Glutamatergic neuron (in vitro differentiated cells): ENCODE measurements at regions not wholly inside any gene's neighbourhood (a gene's known extent, or its start where the extent isn't known, plus 50 kb on each side); places are given as distances from the start of the nearest gene placed in this dataset.

Experiments
- DNase-seq: peaks from one replicate; pipeline ENCODE4 v3.0.0; 2022
- H3K27ac Mint-ChIP-seq: one replicate; pipeline ENCODE4 v1.8.0; 2020; ENCODE audit warnings: mild to moderate bottlenecking, mixed read lengths, inconsistent platforms; ENCODE audit not compliant: unreplicated experiment
- H3K27me3 Mint-ChIP-seq: one replicate; pipeline ENCODE4 v1.8.0; 2020; ENCODE audit warnings: mild to moderate bottlenecking, moderate library complexity, mixed read lengths, inconsistent platforms; ENCODE audit not compliant: unreplicated experiment
- H3K36me3 Mint-ChIP-seq: one replicate; pipeline ENCODE4 v1.8.0; 2020; ENCODE audit warnings: mild to moderate bottlenecking, mixed read lengths, inconsistent platforms; ENCODE audit not compliant: unreplicated experiment
- H3K4me1 Mint-ChIP-seq: one replicate; pipeline ENCODE4 v1.8.0; 2020; ENCODE audit warnings: mild to moderate bottlenecking, low read depth, mixed read lengths, inconsistent platforms; ENCODE audit not compliant: unreplicated experiment
- H3K4me3 Mint-ChIP-seq: one replicate; pipeline ENCODE4 v1.8.0; 2020; ENCODE audit warnings: mild to moderate bottlenecking, mixed read lengths, inconsistent platforms; ENCODE audit not compliant: unreplicated experiment
- H3K9me3 Mint-ChIP-seq: one replicate; pipeline ENCODE4 v1.8.0; 2020; ENCODE audit warnings: mild to moderate bottlenecking, moderate library complexity, mixed read lengths, inconsistent platforms; ENCODE audit not compliant: unreplicated experiment
- CTCF ChIP-seq: fragments of 200-600 bp; sonication (generic); IDR thresholded peaks from one replicate; pipeline ENCODE4 v1.5.0; 2021; ENCODE audit not compliant: partially characterized antibody, unreplicated experiment

GRCh38 chr13:68272652-68273051 is 1042.5 kb upstream of the PCDH9 start:
- Mint-ChIP-seq H3K27ac (no peak overlapping the region), H3K4me3 (no peak overlapping the region), H3K36me3 (peaks cover 8% of the 10 kb centered on the region), H3K9me3 (no peaks in the 10 kb centered on the region), H3K4me1 (no peaks in the 10 kb centered on the region), H3K27me3 (no peaks in the 10 kb centered on the region)
- no peak for TF ChIP-seq CTCF
- no peak for DNase-seq

- Mint-ChIP-seq H3K27ac (no peak overlapping the region), H3K27me3 (no peaks in the 10 kb centered on the region)
Observed at GRCh38 chr13:68264692-68265091, 1034.6 kb upstream of the PCDH9 start.

GRCh38 chr13:68261105-68261504 is 1031.0 kb upstream of the PCDH9 start:
- no peak for TF ChIP-seq CTCF
- peaks cover 6% of the 10 kb centered on the region for H3K4me1 Mint-ChIP-seq
- H3K9me3 Mint-ChIP-seq, result no peaks in the 10 kb centered on the region
- no peak overlapping the region for H3K27ac Mint-ChIP-seq
- no peak overlapping the region for H3K4me3 Mint-ChIP-seq
- H3K36me3 Mint-ChIP-seq, result no peaks in the 10 kb centered on the region
- no peaks in the 10 kb centered on the region for H3K27me3 Mint-ChIP-seq
- DNase-seq, result no peak

More at GRCh38 chr13:68264692-68265091, 1034.6 kb upstream of the PCDH9 start:
- no peak for TF ChIP-seq CTCF
- H3K4me1 Mint-ChIP-seq, result no peaks in the 10 kb centered on the region
- H3K4me3 Mint-ChIP-seq, result no peak overlapping the region
- no peaks in the 10 kb centered on the region for H3K36me3 Mint-ChIP-seq
- no peak for DNase-seq
- H3K9me3 Mint-ChIP-seq, result no peaks in the 10 kb centered on the region

- no peak for DNase-seq
- H3K4me1 Mint-ChIP-seq, result peaks cover 6% of the 10 kb centered on the region
Observed at GRCh38 chr13:68257111-68257842, 1027.1 kb upstream of the PCDH9 start.

More at GRCh38 chr13:68257111-68257842, 1027.1 kb upstream of the PCDH9 start:
- H3K27me3 Mint-ChIP-seq, result no peaks in the 10 kb centered on the region
- no peaks in the 10 kb centered on the region for H3K9me3 Mint-ChIP-seq
- no peak for TF ChIP-seq CTCF
- no peak overlapping the region for H3K4me3 Mint-ChIP-seq
- H3K27ac Mint-ChIP-seq, result no peak overlapping the region
- no peaks in the 10 kb centered on the region for H3K36me3 Mint-ChIP-seq
